ENCODE measurements at regions not wholly inside any gene's neighbourhood (a gene's known extent, or its start where the extent isn't known, plus 50 kb on each side); places are given as distances from the start of the nearest gene placed in this dataset.
"Not testable (repeated sequence)": the region's sequence is repeated elsewhere in the genome, so short reads cannot be mapped to it uniquely, and the experiment has no call there.

- DNase-seq, result no peak
Measured at GRCh38 chr2:217010173-217010572, 150.3 kb upstream of the TNP1 start.

- no peak for DNase-seq
Measured at GRCh38 chr2:217008794-217009193, 148.9 kb upstream of the TNP1 start.

GRCh38 chr2:217006217-217006616 is 146.4 kb upstream of the TNP1 start:
- DNase-seq, result no peak

GRCh38 chr2:217004656-217005055 is 144.8 kb upstream of the TNP1 start:
- DNase-seq, result no peak

- no peak for DNase-seq
Measured at GRCh38 chr2:217001740-217002139, 141.9 kb upstream of the TNP1 start.

GRCh38 chr2:217000406-217000805 is 140.5 kb upstream of the TNP1 start:
- no peak for DNase-seq

- no peak for DNase-seq
Measured at GRCh38 chr2:216996279-216996845, 136.5 kb upstream of the TNP1 start.

- DNase-seq, result no peak
Measured at GRCh38 chr2:216994353-216994854, 134.5 kb upstream of the TNP1 start.

- no peak for DNase-seq
Measured at GRCh38 chr2:216992056-216992675, 132.3 kb upstream of the TNP1 start.

- DNase-seq, result no peak
Measured at GRCh38 chr2:216991563-216991962, 131.7 kb upstream of the TNP1 start.

GRCh38 chr2:216989340-216990129 is 129.7 kb upstream of the TNP1 start:
- DNase-seq, result no peak

GRCh38 chr2:216987252-216987821 is 127.5 kb upstream of the TNP1 start:
- no peak for DNase-seq

- DNase-seq, result no peak
Measured at GRCh38 chr2:216985658-216986141, 125.8 kb upstream of the TNP1 start.

- DNase-seq, result no peak
Measured at GRCh38 chr2:216984937-216985336, 125.1 kb upstream of the TNP1 start.

- DNase-seq, result not testable (repeated sequence)
Measured at GRCh38 chr2:216981951-216982350, 122.1 kb upstream of the TNP1 start.

- DNase-seq, result not testable (repeated sequence)
Measured at GRCh38 chr2:216980510-216980909, 120.6 kb upstream of the TNP1 start.

- no peak for DNase-seq
Measured at GRCh38 chr2:216974321-216975302, 114.7 kb upstream of the TNP1 start.

- DNase-seq, result no peak
Measured at GRCh38 chr2:216971593-216971992, 111.7 kb upstream of the TNP1 start.

GRCh38 chr2:216970359-216970915 is 110.6 kb upstream of the TNP1 start:
- DNase-seq, result no peak

GRCh38 chr2:216967889-216968288 is 108.0 kb upstream of the TNP1 start:
- no peak for DNase-seq

GRCh38 chr2:216960671-216961268 is 100.9 kb upstream of the TNP1 start:
- DNase-seq, result no peak
